GM12878 (cell line): ENCODE measurements at regions not wholly inside any gene's neighbourhood (a gene's known extent, or its start where the extent isn't known, plus 50 kb on each side); places are given as distances from the start of the nearest gene placed in this dataset.

Experiments used
- ATAC-seq: fragments of 200-7000 bp; cut with Tn5 transposase; 3 replicates; pipeline ENCODE4 v1.9.1; 2020; ENCODE audit warnings: mild to moderate bottlenecking, moderate library complexity
- BruUV-seq: library from RNA; stranded (reverse); fragments of 400-500 nt; replicated peaks from 2 replicates; lab custom pipeline; 2021; lab: Mats Ljungman, UMichigan
- CTCF ChIA-PET: fragments of 300-600 bp; sonication (Branson Sonifier 250); formaldehyde crosslinking; extraction: SDS; loops from one replicate; lab custom pipeline; 2021; ENCODE audit warnings: inconsistent platforms; lab: Yijun Ruan, JAX
- POLR2A ChIA-PET: fragments of 350-600 bp; formaldehyde crosslinking; extraction: SDS; loops from one replicate; lab custom pipeline; 2021; ENCODE audit warnings: inconsistent platforms; lab: Charles Lee
- RAD21 ChIA-PET: fragments of 300-600 bp; sonication (Branson Sonifier 250); formaldehyde crosslinking; loops from one replicate; lab custom pipeline; 2023; ENCODE audit warnings: antibody characterized with exemption; ENCODE audit not compliant: unreplicated experiment; lab: Charles Lee
- SMC1A ChIA-PET: fragments of 300-600 bp; sonication (Branson Sonifier 250); formaldehyde crosslinking; loops from one replicate; lab custom pipeline; 2023; ENCODE audit not compliant: unreplicated experiment, uncharacterized antibody; lab: Charles Lee
- DNase-seq: peaks from one replicate; pipeline ENCODE4 v3.0.0-alpha.2; 2011; ENCODE audit warnings: low read depth, low spot score
- FAIRE-seq: peaks from 3 replicates; lab custom pipeline; 2011; peaks lifted over from hg19 to GRCh38; lab: Jason Lieb, UNC
- H2AFZ ChIP-seq: 2 replicates; pipeline ENCODE4 v1.6.0; 2011; ENCODE audit warnings: low read depth, low read length, control low read depth; ENCODE audit not compliant: control insufficient read depth
- H3K27ac ChIP-seq: 2 replicates; pipeline ENCODE4 v1.5.1; 2011; ENCODE audit warnings: control low read depth; ENCODE audit not compliant: control insufficient read depth, insufficient read depth
- H3K27me3 ChIP-seq, 2 experiments: replicated peaks in 1 of 2; 2 replicates each; pipeline versions ENCODE4 v1.6.0 to v1.6.1; 2011; ENCODE audit warnings: low read length in 1 of 2; ENCODE audit not compliant: control insufficient read depth in 2 of 2, insufficient read depth in 2 of 2
- H3K36me3 ChIP-seq, 2 experiments: 2 replicates each; pipeline ENCODE4 v1.5.1; 2011; ENCODE audit warnings: low read length in 1 of 2; ENCODE audit not compliant: control insufficient read depth in 2 of 2, insufficient read depth in 2 of 2
- H3K4me1 ChIP-seq: 2 replicates; pipeline ENCODE4 v1.6.1; 2011; ENCODE audit warnings: mild to moderate bottlenecking, low read length, moderate library complexity, mixed read lengths; ENCODE audit not compliant: control insufficient read depth, insufficient read depth
- H3K4me2 ChIP-seq: 2 replicates; pipeline ENCODE4 v1.6.0; 2011; ENCODE audit warnings: control low read depth; ENCODE audit not compliant: control insufficient read depth, insufficient read depth
- H3K4me3 ChIP-seq: fragments of 200-600 bp; sonication (generic); 2 replicates; pipeline ENCODE4 v1.5.1; 2016
- H3K79me2 ChIP-seq: 2 replicates; pipeline ENCODE4 v1.6.0; 2011; ENCODE audit warnings: low read length; ENCODE audit not compliant: control insufficient read depth, insufficient read depth
- H3K9ac ChIP-seq: 2 replicates; pipeline ENCODE4 v1.8.0; 2011; ENCODE audit warnings: low read length, control low read depth, mixed read lengths; ENCODE audit not compliant: control insufficient read depth, insufficient read depth
- H3K9me3 ChIP-seq: replicated peaks from 3 replicates; pipeline ENCODE4 v1.5.1; 2011; ENCODE audit warnings: mild to moderate bottlenecking, low read length; ENCODE audit not compliant: control insufficient read depth, insufficient read depth
- H4K20me1 ChIP-seq: 2 replicates; pipeline ENCODE4 v1.6.0; 2011; ENCODE audit not compliant: control insufficient read depth, insufficient read depth
- FOXK2 ChIP-seq: fragments of 450-650 bp; IDR thresholded peaks from 2 replicates; pipeline ENCODE4 v1.6.1; 2017; ENCODE audit warnings: mild to moderate bottlenecking, moderate library complexity
- NBN ChIP-seq: fragments of 450-650 bp; IDR thresholded peaks from 2 replicates; pipeline ENCODE4 v1.6.1; 2016
- RAD21 ChIP-seq: IDR thresholded peaks from 2 replicates; pipeline ENCODE4 v1.6.1; 2011; ENCODE audit warnings: mild to moderate bottlenecking, low read depth, low read length, moderate library complexity; ENCODE audit not compliant: insufficient read depth
- SMC3 ChIP-seq: IDR thresholded peaks from 2 replicates; pipeline ENCODE4 v1.6.1; 2011; ENCODE audit warnings: low read length, improper control_type of control experiment, borderline replicate concordance
- WGBS: methylation state at CpG from one replicate; pipeline ENCODE4 v1.1.6; 2016; ENCODE audit warnings: low lambda C conversion rate; ENCODE audit not compliant: insufficient replicate concordance, insufficient coverage; ENCODE audit errors: missing lambda C conversion rate; 5-methylcytosine and 5-hydroxymethylcytosine counted together
- in situ Hi-C: fragments of 300-500 bp; cut with MboI; formaldehyde crosslinking; loops from 9 replicates; pipeline ENCODE4 v1.14.3; 2018; ENCODE audit warnings: mixed read lengths
- intact Hi-C: fragments of 100-400 bp; cut with micrococcal nuclease; formaldehyde crosslinking; loops from one replicate; pipeline ENCODE4 v1.14.2; 2022; ENCODE audit not compliant: unreplicated experiment
- TF ChIP-seq, protein P1 (sequence below), 3 experiments: IDR thresholded peaks in 2 of 3; conservative IDR thresholded peaks in 1 of 3; 2 replicates each; pipeline ENCODE4 v1.5.1; 2011; ENCODE audit warnings: low read depth in 3 of 3, low read length in 3 of 3, mild to moderate bottlenecking in 3 of 3, control low read depth in 2 of 3, moderate library complexity in 2 of 3, inconsistent platforms in 1 of 3, mixed read lengths in 1 of 3; ENCODE audit not compliant: control insufficient read depth in 2 of 3, insufficient read depth in 1 of 3; ENCODE audit errors: extremely low read depth in 1 of 3

DNA sequence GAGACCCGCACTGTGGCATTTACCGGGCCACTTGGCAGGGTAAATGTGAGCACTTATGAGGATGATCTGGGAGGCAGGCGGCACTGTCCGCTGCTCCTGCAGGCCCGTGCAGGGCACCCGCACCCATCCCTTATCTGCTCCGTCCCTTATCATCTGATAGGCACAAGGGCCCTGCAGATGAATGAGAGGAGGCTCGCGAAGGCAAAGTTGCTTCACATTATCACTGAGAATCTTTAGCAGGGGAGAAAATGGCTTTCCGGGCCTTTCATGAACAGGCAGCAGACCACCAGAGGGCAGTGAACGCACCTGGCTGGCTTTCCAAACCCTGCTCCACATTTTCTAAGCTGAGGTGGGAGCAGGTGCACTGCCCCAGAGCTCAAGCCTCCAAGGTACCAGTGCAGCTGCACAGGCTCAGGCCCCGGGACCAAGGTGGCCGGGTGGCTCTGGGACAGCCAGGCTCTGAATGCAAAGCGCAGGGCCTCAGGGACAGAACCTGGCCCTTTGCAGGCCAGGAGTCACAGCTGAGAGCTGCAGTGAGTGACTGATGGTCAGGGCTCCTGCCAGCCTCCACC is 165.6 kb downstream of the SHANK2 start:
- ChIA-PET SMC1A (interaction anchor here (0.9 kb wide), 1 partner anchor 556 kb away, joined by 3 read pairs; no protein-coding TSS in a partner anchor), RAD21 (interaction anchor here (0.7 to 1.0 kb wide), 3 partner anchors 16 to 334 kb away, joined by 3 to 4 read pairs (median 3); no protein-coding TSS in a partner anchor), POLR2A (no interaction called here), CTCF (interaction anchor here (0.8 to 1.2 kb wide), 3 partner anchors 332 to 336 kb away, joined by 3 to 9 read pairs (median 3); no protein-coding TSS in a partner anchor)
- no peaks in the 10 kb centered on the region for H4K20me1 ChIP-seq
- FAIRE-seq = no peak
- H3K4me3 ChIP-seq = no peak overlapping the region
- no peaks in the 10 kb centered on the region for H3K4me1 ChIP-seq
- ATAC-seq = peak; percentile 40; the same call in 2 of the 3 replicates
- no peaks in the 10 kb centered on the region for H3K79me2 ChIP-seq
- no peak overlapping the region for H3K9ac ChIP-seq
- DNase-seq = no peak
- in situ Hi-C loops = no loop called here
- 40% methylated on average over 14 of the region's 14 CpGs for WGBS
- BruUV-seq = no TSS peak
- intact Hi-C loops = loop anchor here (2.0 kb wide), 1 partner anchor 332 kb away; no protein-coding TSS in a partner anchor
- TF ChIP-seq RAD21 = 0 out of 2 replicates have a peak, but pooled peaks have one; percentile 12
- TF ChIP-seq FOXK2 = no peak
- TF ChIP-seq, protein P1, sequence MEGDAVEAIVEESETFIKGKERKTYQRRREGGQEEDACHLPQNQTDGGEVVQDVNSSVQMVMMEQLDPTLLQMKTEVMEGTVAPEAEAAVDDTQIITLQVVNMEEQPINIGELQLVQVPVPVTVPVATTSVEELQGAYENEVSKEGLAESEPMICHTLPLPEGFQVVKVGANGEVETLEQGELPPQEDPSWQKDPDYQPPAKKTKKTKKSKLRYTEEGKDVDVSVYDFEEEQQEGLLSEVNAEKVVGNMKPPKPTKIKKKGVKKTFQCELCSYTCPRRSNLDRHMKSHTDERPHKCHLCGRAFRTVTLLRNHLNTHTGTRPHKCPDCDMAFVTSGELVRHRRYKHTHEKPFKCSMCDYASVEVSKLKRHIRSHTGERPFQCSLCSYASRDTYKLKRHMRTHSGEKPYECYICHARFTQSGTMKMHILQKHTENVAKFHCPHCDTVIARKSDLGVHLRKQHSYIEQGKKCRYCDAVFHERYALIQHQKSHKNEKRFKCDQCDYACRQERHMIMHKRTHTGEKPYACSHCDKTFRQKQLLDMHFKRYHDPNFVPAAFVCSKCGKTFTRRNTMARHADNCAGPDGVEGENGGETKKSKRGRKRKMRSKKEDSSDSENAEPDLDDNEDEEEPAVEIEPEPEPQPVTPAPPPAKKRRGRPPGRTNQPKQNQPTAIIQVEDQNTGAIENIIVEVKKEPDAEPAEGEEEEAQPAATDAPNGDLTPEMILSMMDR (IDR thresholded peaks at IDR 0.05 in 2 of 3, conservative IDR thresholded peaks at IDR 0.05 in 1 of 3; ENCODE audit: control insufficient read depth in 2 of 3, extremely low read depth in 1 of 3, insufficient read depth in 1 of 3, low read depth in 3 of 3, low read length in 3 of 3) = peak; percentile 38 to 47 (median 46); a peak in 5 of 6 replicates
- no peak for TF ChIP-seq NBN
- TF ChIP-seq SMC3 = peak; percentile 44; the same call in 1 of the 2 replicates
- no peak overlapping the region for H3K27ac ChIP-seq
- H3K36me3 ChIP-seq = no peaks in the 10 kb centered on the region
- H2AFZ ChIP-seq = no peak overlapping the region
- no peak overlapping the region for H3K4me2 ChIP-seq
- no peaks in the 10 kb centered on the region for H3K27me3 ChIP-seq
- no peaks in the 10 kb centered on the region for H3K9me3 ChIP-seq
